IMR-90 (cell line): ENCODE measurements at regions not wholly inside any gene's neighbourhood (a gene's known extent, or its start where the extent isn't known, plus 50 kb on each side); places are given as distances from the start of the nearest gene placed in this dataset.

ENCODE experiments used
- ATAC-seq: fragments of 200-7000 bp; cut with Tn5 transposase; 2 replicates; pipeline ENCODE4 v1.9.1; 2020; ENCODE audit warnings: low read depth, mild to moderate bottlenecking, moderate library complexity
- BruUV-seq: library from RNA; stranded (reverse); fragments of 400-500 nt; replicated peaks from 2 replicates; lab custom pipeline; 2021; lab: Mats Ljungman, UMichigan
- CTCF ChIA-PET: fragments of 300-600 bp; formaldehyde crosslinking; extraction: SDS; loops from one replicate; lab custom pipeline; 2021; ENCODE audit warnings: antibody characterized with exemption; lab: Yijun Ruan, JAX
- POLR2A ChIA-PET: fragments of 300-600 bp; sonication (Branson Sonifier 250); formaldehyde crosslinking; loops from one replicate; lab custom pipeline; 2022; ENCODE audit warnings: antibody characterized with exemption; ENCODE audit not compliant: unreplicated experiment; lab: Charles Lee
- DNase-seq: peaks from one replicate; pipeline ENCODE4 v3.0.0; 2013
- H2AFZ ChIP-seq: replicated peaks from 2 replicates; pipeline ENCODE3; 2013; ENCODE audit warnings: low read length, mild to moderate bottlenecking; ENCODE audit not compliant: poor library complexity
- H2AK5ac ChIP-seq: 2 replicates; pipeline ENCODE4 v1.6.1; 2013; ENCODE audit warnings: low read depth, low read length, inconsistent platforms
- H2AK9ac ChIP-seq: replicated peaks from 2 replicates; pipeline ENCODE3; 2013; ENCODE audit warnings: mild to moderate bottlenecking, low read depth, low read length, moderate library complexity; ENCODE audit not compliant: poor library complexity
- H2BK120ac ChIP-seq: 2 replicates; pipeline ENCODE4 v1.6.1; 2013; ENCODE audit warnings: low read depth, low read length, inconsistent platforms
- H2BK15ac ChIP-seq: 3 replicates; pipeline ENCODE4 v1.6.1; 2013; ENCODE audit warnings: low read depth, low read length, inconsistent platforms
- H2BK20ac ChIP-seq: 2 replicates; pipeline ENCODE4 v1.6.1; 2013; ENCODE audit warnings: low read depth, mild to moderate bottlenecking, inconsistent platforms, low read length, moderate library complexity
- H2BK5ac ChIP-seq: 2 replicates; pipeline ENCODE4 v1.6.1; 2013; ENCODE audit warnings: mild to moderate bottlenecking, low read depth, low read length, inconsistent platforms; ENCODE audit not compliant: poor library complexity, severe bottlenecking
- H3K14ac ChIP-seq: replicated peaks from 2 replicates; pipeline ENCODE4 v1.6.1; 2013; ENCODE audit warnings: low read depth, low read length, inconsistent platforms
- H3K18ac ChIP-seq: 2 replicates; pipeline ENCODE4 v1.6.1; 2013; ENCODE audit warnings: low read depth, low read length, control low read depth
- H3K23ac ChIP-seq: 2 replicates; pipeline ENCODE4 v1.6.1; 2013; ENCODE audit warnings: low read depth, low read length, inconsistent platforms
- H3K27ac ChIP-seq: 2 replicates; pipeline ENCODE4 v1.5.1; 2013; ENCODE audit warnings: mild to moderate bottlenecking, control low read depth, low read length; ENCODE audit not compliant: insufficient read depth
- H3K27me3 ChIP-seq: 2 replicates; pipeline ENCODE4 v1.6.1; 2013; ENCODE audit warnings: low read length; ENCODE audit not compliant: control insufficient read depth, insufficient read depth
- H3K36me3 ChIP-seq: 2 replicates; pipeline ENCODE4 v1.6.1; 2013; ENCODE audit warnings: low read length, mixed read lengths; ENCODE audit not compliant: control insufficient read depth, insufficient read depth
- H3K4ac ChIP-seq: 2 replicates; pipeline ENCODE4 v1.6.1; 2013; ENCODE audit warnings: low read depth, low read length, inconsistent platforms
- H3K4me1 ChIP-seq: 2 replicates; pipeline ENCODE4 v1.6.1; 2013; ENCODE audit warnings: low read length, mixed read lengths; ENCODE audit not compliant: control insufficient read depth, insufficient read depth
- H3K4me2 ChIP-seq: 2 replicates; pipeline ENCODE4 v1.6.1; 2013; ENCODE audit warnings: low read depth, mild to moderate bottlenecking, control low read depth, low read length, moderate library complexity
- H3K4me3 ChIP-seq: 2 replicates; pipeline ENCODE4 v1.5.1; 2013; ENCODE audit warnings: low read depth, mild to moderate bottlenecking, control low read depth, low read length, moderate library complexity; ENCODE audit not compliant: insufficient read depth
- H3K56ac ChIP-seq: 2 replicates; pipeline ENCODE4 v1.6.1; 2013; ENCODE audit warnings: low read length, inconsistent platforms; ENCODE audit not compliant: insufficient read depth; ENCODE audit errors: extremely low read depth
- H3K79me1 ChIP-seq, 2 experiments: 2 replicates each; pipeline ENCODE4 v1.6.1; 2013; ENCODE audit warnings: low read length in 2 of 2, inconsistent platforms in 1 of 2, low read depth in 1 of 2
- H3K9ac ChIP-seq: 2 replicates; pipeline ENCODE4 v1.6.1; 2013; ENCODE audit warnings: low read depth, low read length, control low read depth
- H3K9me1 ChIP-seq: 2 replicates; pipeline ENCODE4 v1.6.1; 2013; ENCODE audit warnings: low read length, inconsistent platforms; ENCODE audit not compliant: insufficient read depth
- H3K9me3 ChIP-seq: 2 replicates; pipeline ENCODE4 v1.6.1; 2013; ENCODE audit warnings: low read length; ENCODE audit not compliant: control insufficient read depth, insufficient read depth
- H4K20me1 ChIP-seq: 2 replicates; pipeline ENCODE4 v1.6.1; 2013; ENCODE audit warnings: low read length, inconsistent platforms; ENCODE audit not compliant: insufficient read depth
- H4K5ac ChIP-seq: 2 replicates; pipeline ENCODE4 v1.6.1; 2013; ENCODE audit warnings: mild to moderate bottlenecking, low read depth, low read length, control low read depth
- H4K8ac ChIP-seq, 2 experiments: 2 replicates each; pipeline ENCODE4 v1.6.1; 2013; ENCODE audit warnings: low read depth in 2 of 2, low read length in 2 of 2, control low read depth in 1 of 2, inconsistent platforms in 1 of 2
- H4K91ac ChIP-seq: 2 replicates; pipeline ENCODE4 v1.6.1; 2013; ENCODE audit warnings: low read depth, low read length, inconsistent platforms; ENCODE audit not compliant: insufficient read depth
- CTCF ChIP-seq: conservative IDR thresholded peaks from 2 replicates; pipeline ENCODE4 v1.5.1; 2012; ENCODE audit warnings: mild to moderate bottlenecking, low read depth, low read length, improper control_type of control experiment
- MXI1 ChIP-seq: IDR thresholded peaks from 2 replicates; pipeline ENCODE4 v1.6.1; 2012; ENCODE audit warnings: low read depth, mild to moderate bottlenecking, low read length, moderate library complexity, borderline replicate concordance
- RAD21 ChIP-seq: IDR thresholded peaks from 2 replicates; pipeline ENCODE4 v1.6.1; 2012; ENCODE audit warnings: low read length, improper control_type of control experiment
- RFX5 ChIP-seq: IDR thresholded peaks from 2 replicates; pipeline ENCODE4 v1.8.0; 2012; ENCODE audit warnings: low read depth, mild to moderate bottlenecking, low read length, moderate library complexity
- SMC3 ChIP-seq: fragments of 150-350 bp; IDR thresholded peaks from 2 replicates; pipeline ENCODE4 v1.6.1; 2016; ENCODE audit warnings: low read depth, mild to moderate bottlenecking, antibody characterized with exemption, low read length, moderate library complexity
- USF2 ChIP-seq: fragments of 150-350 bp; IDR thresholded peaks from 2 replicates; pipeline ENCODE4 v1.6.1; 2017; ENCODE audit warnings: mild to moderate bottlenecking, antibody characterized with exemption, low read length, low read depth
- WGBS, 2 experiments: methylation state at CpG; one replicate each; pipeline versions ENCODE4 v1.1.5 to v1.1.7; 2013; ENCODE audit warnings: missing lambda C conversion rate in 2 of 2; ENCODE audit not compliant: insufficient read length in 1 of 2; ENCODE audit errors: extremely low coverage in 2 of 2; 5-methylcytosine and 5-hydroxymethylcytosine counted together
- dilution Hi-C: fragments of 300-500 bp; cut with HindIII; formaldehyde crosslinking; loops from one replicate; pipeline ENCODE4 v1.14.3; 2018; ENCODE audit warnings: low sequenced_read_pairs; ENCODE audit not compliant: unreplicated experiment
- in situ Hi-C: fragments of 300-500 bp; cut with MboI; formaldehyde crosslinking; loops from 3 replicates; pipeline ENCODE4 v1.14.3; 2019; ENCODE audit warnings: low sequenced_read_pairs, inconsistent platforms, mixed read lengths
- intact Hi-C: fragments of 100-400 bp; cut with micrococcal nuclease; formaldehyde crosslinking; loops from 2 replicates; pipeline ENCODE4 v1.10.0; 2022

- no CpG with 5 or more reads among the region's 1 CpG for WGBS, 2 experiments
- dilution Hi-C loops = no loop called here
- Histone ChIP-seq H3K4me2 (no peak overlapping the region), H3K9me3 (no peaks in the 10 kb centered on the region), H3K27ac (no peak overlapping the region), H4K5ac (no peak overlapping the region), H2BK5ac (no peak overlapping the region), H2AK9ac (no peak overlapping the region), H4K8ac (no peak overlapping the region), H3K18ac (no peak overlapping the region), H3K36me3 (no peaks in the 10 kb centered on the region), H3K23ac (no peak overlapping the region), H3K79me1 (no peaks in the 10 kb centered on the region), H3K56ac (no peak overlapping the region), H3K4ac (no peak overlapping the region), H4K91ac (no peak overlapping the region), H3K9me1 (no peaks in the 10 kb centered on the region; the same call in 1 of the 2 replicates), H2BK20ac (no peak overlapping the region), H2AK5ac (no peak overlapping the region), H2AFZ (no peak overlapping the region), H3K27me3 (no peaks in the 10 kb centered on the region), H3K9ac (no peak overlapping the region), H4K20me1 (no peaks in the 10 kb centered on the region), H3K4me3 (no peak overlapping the region), H3K14ac (no peak overlapping the region), H2BK15ac (no peak overlapping the region), H2BK120ac (no peak overlapping the region), H3K4me1 (no peaks in the 10 kb centered on the region)
- POLR2A ChIA-PET = no interaction called here
- in situ Hi-C loops = no loop called here
- ATAC-seq (no peak), DNase-seq (no peak)
- TF ChIP-seq USF2 = no peak
- TF ChIP-seq MXI1 = no peak
- TF ChIP-seq CTCF = no peak
- no peak for TF ChIP-seq RFX5
- TF ChIP-seq SMC3 = no peak
- TF ChIP-seq RAD21 = no peak
- BruUV-seq = no TSS peak
- intact Hi-C loops = no loop called here
- CTCF ChIA-PET = no interaction called here
Observed at GRCh38 chr10:7029672-7030071, 381.2 kb downstream of the SFMBT2 start.
